ENCODE measurements at regions not wholly inside any gene's neighbourhood (a gene's known extent, or its start where the extent isn't known, plus 50 kb on each side); places are given as distances from the start of the nearest gene placed in this dataset.
"Not testable (repeated sequence)": the region's sequence is repeated elsewhere in the genome, so short reads cannot be mapped to it uniquely, and the experiment has no call there.

DNA sequence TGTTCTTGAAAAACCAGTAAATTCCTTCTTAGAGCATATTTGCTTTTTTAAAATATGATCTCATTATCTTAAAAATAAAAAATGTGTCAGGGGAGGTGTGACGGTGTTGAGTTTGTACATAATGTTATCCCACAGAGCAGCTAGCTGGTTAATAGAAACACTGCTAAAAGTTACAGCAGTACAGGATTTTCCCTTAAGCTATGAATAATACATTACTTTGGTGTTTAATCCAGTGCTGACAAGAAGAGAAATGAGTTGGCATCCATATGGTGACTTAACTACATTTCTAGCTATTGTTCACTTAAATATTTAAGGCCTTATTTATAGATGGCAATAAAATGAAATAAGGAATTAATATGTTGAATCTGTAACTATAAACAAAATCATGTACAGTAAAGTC is 883.1 kb downstream of the CDH18 start:
- no peaks in the 10 kb centered on the region for H3K36me3 Mint-ChIP-seq (ENCODE audit: insufficient read depth)
- no peak overlapping the region for H3K4me3 Mint-ChIP-seq (ENCODE audit: low read depth)
- TF ChIP-seq, protein P1, sequence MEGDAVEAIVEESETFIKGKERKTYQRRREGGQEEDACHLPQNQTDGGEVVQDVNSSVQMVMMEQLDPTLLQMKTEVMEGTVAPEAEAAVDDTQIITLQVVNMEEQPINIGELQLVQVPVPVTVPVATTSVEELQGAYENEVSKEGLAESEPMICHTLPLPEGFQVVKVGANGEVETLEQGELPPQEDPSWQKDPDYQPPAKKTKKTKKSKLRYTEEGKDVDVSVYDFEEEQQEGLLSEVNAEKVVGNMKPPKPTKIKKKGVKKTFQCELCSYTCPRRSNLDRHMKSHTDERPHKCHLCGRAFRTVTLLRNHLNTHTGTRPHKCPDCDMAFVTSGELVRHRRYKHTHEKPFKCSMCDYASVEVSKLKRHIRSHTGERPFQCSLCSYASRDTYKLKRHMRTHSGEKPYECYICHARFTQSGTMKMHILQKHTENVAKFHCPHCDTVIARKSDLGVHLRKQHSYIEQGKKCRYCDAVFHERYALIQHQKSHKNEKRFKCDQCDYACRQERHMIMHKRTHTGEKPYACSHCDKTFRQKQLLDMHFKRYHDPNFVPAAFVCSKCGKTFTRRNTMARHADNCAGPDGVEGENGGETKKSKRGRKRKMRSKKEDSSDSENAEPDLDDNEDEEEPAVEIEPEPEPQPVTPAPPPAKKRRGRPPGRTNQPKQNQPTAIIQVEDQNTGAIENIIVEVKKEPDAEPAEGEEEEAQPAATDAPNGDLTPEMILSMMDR (IDR thresholded peaks at IDR 0.05; ENCODE audit: unreplicated experiment): no peak
- no peak for DNase-seq (ENCODE audit: low spot score, unreplicated experiment)
- H3K27me3 Mint-ChIP-seq: no peaks in the 10 kb centered on the region
- H3K4me1 Mint-ChIP-seq (ENCODE audit: low read depth): peaks cover 3% of the 10 kb centered on the region
- H3K27ac Mint-ChIP-seq: no peak overlapping the region
- no peaks in the 10 kb centered on the region for H3K9me3 Mint-ChIP-seq (ENCODE audit: low read depth)

DNA sequence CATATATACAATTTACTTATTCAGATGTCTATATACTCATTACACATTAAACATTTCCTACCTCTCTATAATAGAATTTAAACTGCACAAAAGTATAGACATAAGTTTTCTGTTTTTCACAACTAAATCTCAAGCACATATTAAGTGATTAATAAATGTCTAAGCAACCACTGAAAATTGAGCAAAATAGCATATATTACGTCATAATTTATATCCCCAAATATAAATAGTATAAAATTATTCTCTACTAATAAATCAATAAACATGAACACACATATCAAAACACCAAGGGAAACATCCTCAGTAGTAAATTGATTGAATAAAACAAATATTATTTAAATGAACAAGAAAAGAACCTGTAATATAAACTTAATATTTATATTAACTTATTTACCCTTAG is 865.1 kb downstream of the CDH18 start:
- Mint-ChIP-seq H3K36me3 (ENCODE audit: insufficient read depth) (no peaks in the 10 kb centered on the region), H3K27ac (no peak overlapping the region), H3K4me3 (ENCODE audit: low read depth) (no peak overlapping the region), H3K9me3 (ENCODE audit: low read depth) (peaks cover 11% of the 10 kb centered on the region), H3K27me3 (no peaks in the 10 kb centered on the region), H3K4me1 (ENCODE audit: low read depth) (no peaks in the 10 kb centered on the region)
- TF ChIP-seq, protein P1 (IDR thresholded peaks at IDR 0.05; ENCODE audit: unreplicated experiment): no peak
- DNase-seq (ENCODE audit: low spot score, unreplicated experiment): no peak

DNA sequence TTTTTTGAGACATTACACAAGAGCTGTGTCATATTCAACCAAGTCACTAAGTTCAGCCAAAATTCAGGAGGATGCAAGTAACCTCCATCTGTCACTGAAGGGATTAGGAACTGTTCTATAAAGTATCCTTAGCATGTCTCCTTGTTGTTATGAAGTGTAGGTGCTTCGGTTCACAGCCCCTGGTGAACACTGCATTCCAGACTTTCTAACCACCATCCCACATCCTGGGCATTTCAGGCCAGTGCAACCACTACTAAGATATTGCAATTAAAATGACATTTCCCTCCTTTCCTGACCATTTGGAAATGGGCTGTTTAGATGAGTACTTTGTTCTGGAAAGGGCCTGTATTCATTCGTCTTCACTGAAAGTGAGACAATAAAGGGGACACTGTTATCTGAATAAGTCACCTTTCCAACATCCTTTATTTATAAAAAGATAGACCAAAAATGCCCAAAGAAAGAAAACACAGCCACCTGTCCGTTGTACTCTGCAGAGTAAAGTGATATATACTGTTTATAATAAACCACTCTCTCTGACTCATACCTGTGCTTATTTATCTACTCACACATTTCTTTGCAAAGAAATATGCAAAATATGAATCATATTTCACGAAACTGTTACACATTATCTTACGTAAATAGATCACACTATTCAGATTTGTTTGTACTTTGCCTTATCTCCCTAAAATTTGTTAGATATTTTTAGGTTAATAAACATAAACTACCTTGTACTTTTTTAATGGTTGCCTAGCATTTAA is 861.9 kb downstream of the CDH18 start:
- Mint-ChIP-seq H3K27ac (no peak overlapping the region), H3K27me3 (no peaks in the 10 kb centered on the region), H3K36me3 (ENCODE audit: insufficient read depth) (no peaks in the 10 kb centered on the region), H3K4me3 (ENCODE audit: low read depth) (no peak overlapping the region), H3K4me1 (ENCODE audit: low read depth) (no peaks in the 10 kb centered on the region), H3K9me3 (ENCODE audit: low read depth) (peaks cover under 1% of the 10 kb centered on the region)
- DNase-seq (ENCODE audit: low spot score, unreplicated experiment): no peak
- TF ChIP-seq, protein P1 (IDR thresholded peaks at IDR 0.05; ENCODE audit: unreplicated experiment): no peak

DNA sequence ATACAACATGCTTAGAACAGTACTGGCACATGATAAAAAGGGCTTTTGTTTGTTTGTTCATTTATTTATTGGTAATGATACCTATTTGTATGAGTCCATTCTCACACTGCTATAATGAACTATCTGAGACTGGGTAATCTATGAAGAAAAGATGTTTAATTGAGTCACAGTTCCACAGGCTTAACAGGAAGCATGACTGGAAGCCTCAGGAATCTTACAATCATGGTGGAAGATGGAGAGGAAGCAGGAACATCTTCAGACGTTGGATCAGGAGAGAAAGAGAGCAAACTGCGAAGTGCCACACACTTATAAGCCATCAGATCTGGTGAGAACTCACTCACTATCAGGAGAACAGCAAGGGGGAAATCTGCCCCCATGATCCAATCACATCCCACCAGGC is 847.7 kb downstream of the CDH18 start:
- TF ChIP-seq, protein P1 (IDR thresholded peaks at IDR 0.05; ENCODE audit: unreplicated experiment): no peak
- Mint-ChIP-seq H3K4me1 (ENCODE audit: low read depth) (peaks cover 3% of the 10 kb centered on the region), H3K27ac (no peak overlapping the region), H3K4me3 (ENCODE audit: low read depth) (no peak overlapping the region), H3K27me3 (peaks cover 9% of the 10 kb centered on the region), H3K36me3 (ENCODE audit: insufficient read depth) (no peaks in the 10 kb centered on the region), H3K9me3 (ENCODE audit: low read depth) (peaks cover 11% of the 10 kb centered on the region)
- no peak for DNase-seq (ENCODE audit: low spot score, unreplicated experiment)

DNA sequence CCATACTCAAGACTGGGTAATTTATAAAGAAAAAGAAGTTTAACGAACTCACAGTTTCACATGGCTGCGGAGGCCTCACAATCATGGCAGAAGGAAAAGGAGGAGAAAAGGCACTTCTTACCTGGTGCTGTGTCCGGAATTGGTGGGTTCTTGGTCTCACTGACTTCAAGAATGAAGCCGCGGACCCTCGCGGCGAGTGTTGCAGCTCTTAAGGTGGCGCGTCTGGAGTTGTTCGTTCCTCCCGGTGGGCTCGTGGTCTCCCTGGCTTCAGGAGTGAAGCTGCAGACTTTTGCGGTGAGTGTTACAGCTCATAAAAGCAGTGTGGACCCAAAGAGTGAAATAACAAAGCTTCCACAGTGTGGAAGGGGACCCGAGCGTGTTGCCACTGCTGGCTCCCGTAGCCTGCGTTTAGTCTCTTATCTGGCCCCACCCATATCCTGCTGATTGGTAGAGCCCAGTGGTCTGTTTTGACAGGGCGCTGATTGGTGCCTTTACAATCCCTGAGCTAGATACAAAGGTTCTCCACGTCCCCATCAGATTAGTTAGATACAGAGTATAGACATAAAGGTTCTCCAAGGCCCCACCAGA is 846.0 kb downstream of the CDH18 start:
- not testable (repeated sequence) for H3K36me3 Mint-ChIP-seq (ENCODE audit: insufficient read depth); H3K4me3 Mint-ChIP-seq (ENCODE audit: low read depth); H3K27ac Mint-ChIP-seq; DNase-seq (ENCODE audit: low spot score, unreplicated experiment); H3K4me1 Mint-ChIP-seq (ENCODE audit: low read depth); H3K27me3 Mint-ChIP-seq
- H3K9me3 Mint-ChIP-seq (ENCODE audit: low read depth): peaks cover 11% of the 10 kb centered on the region

DNA sequence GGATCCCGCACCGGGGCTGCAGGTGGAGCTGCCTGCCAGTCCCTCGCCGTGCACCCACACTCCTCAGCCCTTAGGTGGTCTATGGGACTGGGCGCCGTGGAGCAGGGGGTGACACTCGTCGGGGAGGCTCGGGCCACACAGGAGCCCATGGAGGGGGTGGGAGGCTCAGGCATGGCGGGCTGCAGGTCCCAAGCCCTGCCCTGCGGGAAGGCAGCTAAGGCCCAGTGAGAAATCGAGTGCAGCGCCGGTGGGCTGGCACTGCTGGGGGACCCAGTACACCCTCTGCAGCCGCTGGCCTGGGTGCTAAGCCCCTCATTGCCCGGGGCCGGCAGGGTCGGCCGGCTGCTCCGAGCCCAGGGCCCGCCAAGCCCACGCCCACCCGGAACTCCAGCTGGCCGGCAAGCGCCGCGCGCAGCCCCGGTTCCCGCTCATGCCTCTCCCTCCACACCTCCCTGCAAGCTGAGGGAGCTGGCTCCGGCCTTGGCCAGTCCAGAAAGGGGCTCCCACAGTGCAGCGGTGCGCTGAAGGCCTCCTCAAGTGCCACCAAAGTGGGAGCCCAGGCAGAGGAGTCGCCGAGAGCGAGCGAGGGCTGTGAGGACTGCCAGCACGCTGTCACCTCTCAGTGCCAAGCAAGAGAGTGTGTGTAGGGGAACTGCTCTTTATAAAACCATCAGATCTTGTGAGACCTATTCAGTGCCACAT is 845.1 kb downstream of the CDH18 start:
- not testable (repeated sequence) for H3K4me3 Mint-ChIP-seq (ENCODE audit: low read depth); H3K27ac Mint-ChIP-seq; H3K36me3 Mint-ChIP-seq (ENCODE audit: insufficient read depth); H3K27me3 Mint-ChIP-seq; DNase-seq (ENCODE audit: low spot score, unreplicated experiment); H3K4me1 Mint-ChIP-seq (ENCODE audit: low read depth)
- peaks cover 11% of the 10 kb centered on the region for H3K9me3 Mint-ChIP-seq (ENCODE audit: low read depth)

All from progenitor cell of endocrine pancreas (in vitro differentiated cells).